Keratinocyte (primary cell): ENCODE measurements at regions not wholly inside any gene's neighbourhood (a gene's known extent, or its start where the extent isn't known, plus 50 kb on each side); places are given as distances from the start of the nearest gene placed in this dataset.

ENCODE experiments used
- EZH2 ChIP-seq: IDR thresholded peaks from one replicate; pipeline ENCODE4 v1.6.1; 2012; ENCODE audit warnings: inconsistent platforms, mild to moderate bottlenecking, low read length, moderate library complexity
- TF ChIP-seq, protein P1 (sequence below), 3 experiments: IDR thresholded peaks in 1 of 3; conservative IDR thresholded peaks in 1 of 3; optimal IDR thresholded peaks in 1 of 3; 2 replicates in 2 of 3; 3 replicates in 1 of 3; pipeline versions ENCODE3 to v1.5.1; 2011; ENCODE audit warnings: low read length in 3 of 3, mild to moderate bottlenecking in 3 of 3, moderate library complexity in 2 of 3, control low read depth in 1 of 3, inconsistent platforms in 1 of 3; ENCODE audit not compliant: insufficient read depth in 2 of 3; ENCODE audit errors: extremely low read depth in 1 of 3

DNA sequence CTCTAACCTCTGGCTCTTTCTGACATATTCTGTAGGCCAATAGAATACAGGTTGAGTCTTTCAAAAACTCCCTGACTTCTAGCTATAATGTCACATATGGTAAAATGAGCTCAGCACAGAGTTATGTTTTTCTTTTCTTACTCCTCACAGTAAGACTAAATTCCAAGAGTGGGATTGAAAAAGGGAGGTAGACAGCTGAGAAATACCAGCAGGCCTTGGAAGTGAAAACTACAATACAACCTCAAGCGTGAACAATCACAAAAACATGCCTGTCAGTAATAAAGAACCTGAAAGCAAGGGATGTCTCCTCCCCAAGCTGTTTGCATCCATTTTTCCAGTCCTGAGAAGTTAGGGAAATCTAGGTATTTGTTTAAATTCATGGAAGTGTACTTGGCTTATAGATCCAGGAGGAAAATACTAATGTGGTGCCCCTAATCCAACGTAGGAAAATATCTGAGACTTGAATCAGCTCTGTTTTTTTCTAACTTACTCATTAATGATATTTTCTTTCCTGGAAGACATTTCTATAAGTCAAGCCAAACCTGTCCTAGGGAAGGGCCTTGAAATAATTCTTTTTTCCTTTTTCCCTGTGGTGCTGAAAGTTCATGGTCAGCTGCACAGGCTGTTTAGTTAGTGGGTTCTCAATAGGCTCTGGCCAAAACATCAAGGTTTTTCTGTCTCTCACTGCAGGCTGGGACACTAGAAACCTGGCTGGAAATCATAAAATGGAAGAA lies 167.9 kb upstream of the SPATS2L start:
- TF ChIP-seq, protein P1, sequence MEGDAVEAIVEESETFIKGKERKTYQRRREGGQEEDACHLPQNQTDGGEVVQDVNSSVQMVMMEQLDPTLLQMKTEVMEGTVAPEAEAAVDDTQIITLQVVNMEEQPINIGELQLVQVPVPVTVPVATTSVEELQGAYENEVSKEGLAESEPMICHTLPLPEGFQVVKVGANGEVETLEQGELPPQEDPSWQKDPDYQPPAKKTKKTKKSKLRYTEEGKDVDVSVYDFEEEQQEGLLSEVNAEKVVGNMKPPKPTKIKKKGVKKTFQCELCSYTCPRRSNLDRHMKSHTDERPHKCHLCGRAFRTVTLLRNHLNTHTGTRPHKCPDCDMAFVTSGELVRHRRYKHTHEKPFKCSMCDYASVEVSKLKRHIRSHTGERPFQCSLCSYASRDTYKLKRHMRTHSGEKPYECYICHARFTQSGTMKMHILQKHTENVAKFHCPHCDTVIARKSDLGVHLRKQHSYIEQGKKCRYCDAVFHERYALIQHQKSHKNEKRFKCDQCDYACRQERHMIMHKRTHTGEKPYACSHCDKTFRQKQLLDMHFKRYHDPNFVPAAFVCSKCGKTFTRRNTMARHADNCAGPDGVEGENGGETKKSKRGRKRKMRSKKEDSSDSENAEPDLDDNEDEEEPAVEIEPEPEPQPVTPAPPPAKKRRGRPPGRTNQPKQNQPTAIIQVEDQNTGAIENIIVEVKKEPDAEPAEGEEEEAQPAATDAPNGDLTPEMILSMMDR (optimal IDR thresholded peaks at IDR 0.05 in 1 of 3, IDR thresholded peaks at IDR 0.05 in 1 of 3, conservative IDR thresholded peaks at IDR 0.05 in 1 of 3; ENCODE audit: extremely low read depth in 1 of 3, insufficient read depth in 2 of 3, low read length in 3 of 3) = no peak
- no peak for TF ChIP-seq EZH2
